HEK293 (cell line): ENCODE measurements at regions not wholly inside any gene's neighbourhood (a gene's known extent, or its start where the extent isn't known, plus 50 kb on each side); places are given as distances from the start of the nearest gene placed in this dataset.

ENCODE experiments used
- CTCF ChIA-PET: fragments of 350-600 bp; formaldehyde crosslinking; extraction: SDS; loops from one replicate; lab custom pipeline; 2021; ENCODE audit warnings: antibody characterized with exemption; lab: Yijun Ruan, JAX
- POLR2A ChIA-PET: fragments of 300-600 bp; formaldehyde crosslinking; extraction: SDS; loops from one replicate; lab custom pipeline; 2020; ENCODE audit warnings: antibody characterized with exemption, inconsistent platforms; lab: Yijun Ruan, JAX
- H3K27ac ChIP-seq: fragments of 200-500 bp; sonication (Bioruptor generic); 2 replicates; pipeline ENCODE4 v1.5.1; 2014; ENCODE audit warnings: low read depth, low read length, control low read depth, inconsistent platforms; ENCODE audit errors: extremely low read depth
- H3K36me3 ChIP-seq, 2 experiments: fragments of 200-500 bp in 1 of 2; sonication (Bioruptor generic) in 1 of 2; 1 replicate in 1 of 2; 2 replicates in 1 of 2; pipeline ENCODE4 v1.5.1; 2014 to 2017; ENCODE audit warnings: inconsistent platforms in 2 of 2, low read length in 2 of 2; ENCODE audit not compliant: control insufficient read depth in 2 of 2, insufficient read depth in 1 of 2
- H3K4me1 ChIP-seq: fragments of 200-500 bp; sonication (Bioruptor generic); 2 replicates; pipeline ENCODE4 v1.5.1; 2014; ENCODE audit warnings: mild to moderate bottlenecking, low read length, inconsistent platforms; ENCODE audit not compliant: control insufficient read depth, insufficient read depth
- H3K4me3 ChIP-seq: 2 replicates; pipeline ENCODE4 v1.5.1; 2011; ENCODE audit warnings: low read depth, mild to moderate bottlenecking, control low read depth, low read length, moderate library complexity
- H3K9me3 ChIP-seq: fragments of 200-500 bp; sonication (Bioruptor generic); 2 replicates; pipeline ENCODE4 v1.5.1; 2014; ENCODE audit warnings: low read depth, low read length, inconsistent platforms; ENCODE audit not compliant: control insufficient read depth, insufficient read depth
- ELK4 ChIP-seq: IDR thresholded peaks from 2 replicates; pipeline ENCODE4 v1.6.1; 2011; ENCODE audit warnings: mild to moderate bottlenecking, low read depth, low read length, borderline replicate concordance
- FEZF1 ChIP-seq: fragments of 450-650 bp; formaldehyde crosslinking; IDR thresholded peaks from 2 replicates; pipeline ENCODE4 v1.5.1; 2016; ENCODE audit warnings: missing biosample characterization, missing genetic modification characterization
- MYNN ChIP-seq: fragments of 450-650 bp; formaldehyde crosslinking; IDR thresholded peaks from 2 replicates; pipeline ENCODE4 v1.5.1; 2016; ENCODE audit warnings: missing biosample characterization, missing genetic modification characterization, borderline replicate concordance
- OVOL3 ChIP-seq: fragments of 450-650 bp; formaldehyde crosslinking; IDR thresholded peaks from 2 replicates; pipeline ENCODE4 v1.5.1; 2016; ENCODE audit warnings: missing biosample characterization, missing genetic modification characterization
- TSHZ1 ChIP-seq: fragments of 450-650 bp; formaldehyde crosslinking; IDR thresholded peaks from 2 replicates; pipeline ENCODE4 v1.5.1; 2016; ENCODE audit warnings: missing biosample characterization, missing genetic modification characterization, borderline replicate concordance
- ZBTB20 ChIP-seq: fragments of 450-650 bp; formaldehyde crosslinking; IDR thresholded peaks from 2 replicates; pipeline ENCODE4 v1.5.1; 2016; ENCODE audit warnings: missing biosample characterization, missing genetic modification characterization
- ZBTB8A ChIP-seq: fragments of 450-650 bp; formaldehyde crosslinking; IDR thresholded peaks from 2 replicates; pipeline ENCODE4 v1.5.1; 2016; ENCODE audit warnings: missing biosample characterization, missing genetic modification characterization
- ZFP69B ChIP-seq: fragments of 450-650 bp; formaldehyde crosslinking; IDR thresholded peaks from 2 replicates; pipeline ENCODE4 v1.5.1; 2016; ENCODE audit warnings: missing biosample characterization, missing genetic modification characterization
- ZNF132 ChIP-seq: fragments of 450-650 bp; formaldehyde crosslinking; IDR thresholded peaks from 2 replicates; pipeline ENCODE4 v1.5.1; 2017; ENCODE audit warnings: missing biosample characterization, missing genetic modification characterization, borderline replicate concordance
- ZNF140 ChIP-seq: fragments of 450-650 bp; formaldehyde crosslinking; IDR thresholded peaks from 2 replicates; pipeline ENCODE4 v1.5.1; 2016; ENCODE audit warnings: missing biosample characterization, missing genetic modification characterization
- ZNF19 ChIP-seq: fragments of 450-650 bp; formaldehyde crosslinking; IDR thresholded peaks from 2 replicates; pipeline ENCODE4; 2016; ENCODE audit warnings: missing biosample characterization, missing genetic modification characterization, low read depth
- ZNF266 ChIP-seq: fragments of 450-650 bp; formaldehyde crosslinking; IDR thresholded peaks from 2 replicates; pipeline ENCODE4 v1.5.1; 2016; ENCODE audit warnings: missing biosample characterization, missing genetic modification characterization, low read depth
- ZNF324 ChIP-seq: fragments of 450-650 bp; formaldehyde crosslinking; IDR thresholded peaks from 2 replicates; pipeline ENCODE4 v1.5.1; 2016; ENCODE audit warnings: missing biosample characterization, missing genetic modification characterization
- ZNF335 ChIP-seq: fragments of 450-650 bp; formaldehyde crosslinking; conservative IDR thresholded peaks from 2 replicates; pipeline ENCODE4 v1.5.1; 2016; ENCODE audit warnings: missing biosample characterization, missing genetic modification characterization
- ZNF350 ChIP-seq: fragments of 450-650 bp; formaldehyde crosslinking; IDR thresholded peaks from 2 replicates; pipeline ENCODE4 v1.5.0; 2017; ENCODE audit warnings: missing biosample characterization, mild to moderate bottlenecking, missing genetic modification characterization
- ZNF394 ChIP-seq: fragments of 450-650 bp; formaldehyde crosslinking; IDR thresholded peaks from 2 replicates; pipeline ENCODE4 v1.5.1; 2016; ENCODE audit warnings: missing biosample characterization, missing genetic modification characterization, mild to moderate bottlenecking, moderate library complexity, borderline replicate concordance
- ZNF426 ChIP-seq: fragments of 450-650 bp; formaldehyde crosslinking; IDR thresholded peaks from 2 replicates; pipeline ENCODE4 v1.5.1; 2017; ENCODE audit warnings: missing biosample characterization, missing genetic modification characterization, mild to moderate bottlenecking, inconsistent platforms, moderate library complexity
- ZNF433 ChIP-seq: fragments of 450-650 bp; formaldehyde crosslinking; IDR thresholded peaks from 2 replicates; pipeline ENCODE4 v1.5.1; 2016; ENCODE audit warnings: missing biosample characterization, missing genetic modification characterization, low read depth
- ZNF488 ChIP-seq: fragments of 450-650 bp; formaldehyde crosslinking; IDR thresholded peaks from 2 replicates; pipeline ENCODE4 v1.5.1; 2016; ENCODE audit warnings: missing biosample characterization, missing genetic modification characterization
- ZNF510 ChIP-seq: fragments of 450-650 bp; formaldehyde crosslinking; IDR thresholded peaks from 2 replicates; pipeline ENCODE4 v1.5.1; 2018; ENCODE audit warnings: mild to moderate bottlenecking, missing genetic modification characterization, missing biosample characterization; ENCODE audit not compliant: insufficient replicate concordance
- ZNF518A ChIP-seq: fragments of 450-650 bp; formaldehyde crosslinking; conservative IDR thresholded peaks from 2 replicates; pipeline ENCODE4 v1.5.1; 2016; ENCODE audit warnings: low read depth, missing biosample characterization, missing genetic modification characterization
- ZNF555 ChIP-seq: fragments of 450-650 bp; formaldehyde crosslinking; conservative IDR thresholded peaks from 2 replicates; pipeline ENCODE4 v1.5.1; 2017; ENCODE audit warnings: missing biosample characterization, mild to moderate bottlenecking, missing genetic modification characterization, inconsistent platforms
- ZNF623 ChIP-seq: fragments of 450-650 bp; formaldehyde crosslinking; IDR thresholded peaks from 2 replicates; pipeline ENCODE4 v1.5.1; 2016; ENCODE audit warnings: missing biosample characterization, missing genetic modification characterization
- ZNF654 ChIP-seq: fragments of 450-650 bp; formaldehyde crosslinking; IDR thresholded peaks from 2 replicates; pipeline ENCODE4 v1.5.1; 2016; ENCODE audit warnings: low read depth, missing biosample characterization, missing genetic modification characterization
- ZNF677 ChIP-seq: fragments of 450-650 bp; IDR thresholded peaks from 2 replicates; pipeline ENCODE4 v1.5.0; 2018; ENCODE audit warnings: missing biosample characterization, mild to moderate bottlenecking, missing genetic modification characterization, moderate library complexity
- ZSCAN18 ChIP-seq: fragments of 450-650 bp; formaldehyde crosslinking; IDR thresholded peaks from 2 replicates; pipeline ENCODE4 v1.5.1; 2016; ENCODE audit warnings: missing biosample characterization, missing genetic modification characterization
- ZXDB ChIP-seq: fragments of 450-650 bp; formaldehyde crosslinking; IDR thresholded peaks from 2 replicates; pipeline ENCODE4 v1.5.1; 2016; ENCODE audit warnings: missing biosample characterization, missing genetic modification characterization

- peak; percentile 47; the same call in 1 of the 2 replicates for TF ChIP-seq ZNF140 (tag by site-specific recombination)
- peak; percentile 43; the same call in 1 of the 2 replicates for TF ChIP-seq ZNF623 (tag by site-specific recombination)
- no peak for TF ChIP-seq FEZF1
- TF ChIP-seq ZNF426 (tag by site-specific recombination) = peak; percentile 71
- peak; percentile 58; the same call in 1 of the 2 replicates for TF ChIP-seq ZBTB8A
- peak; percentile 69 for TF ChIP-seq ZNF555 (tag by site-specific recombination)
- TF ChIP-seq ZXDB (tag by site-specific recombination) = peak; percentile 51; the same call in 1 of the 2 replicates
- TF ChIP-seq ZNF510 = no peak
- peak; percentile 23; the same call in 1 of the 2 replicates for TF ChIP-seq ZNF654 (tag by site-specific recombination)
- TF ChIP-seq ZNF518A = peak; percentile 72
- peak; percentile 81 for TF ChIP-seq ZNF394
Observed at GRCh38 chr12:74910831-74911230, 298.8 kb downstream of the KCNC2 start (continued).

GRCh38 chr12:74914378-74914777, 295.3 kb downstream of the KCNC2 start:
- Histone ChIP-seq H3K36me3 (no peaks in the 10 kb centered on the region), H3K4me3 (no peak overlapping the region), H3K9me3 (no peaks in the 10 kb centered on the region), H3K27ac (no peak overlapping the region), H3K4me1 (no peaks in the 10 kb centered on the region)
- ChIA-PET POLR2A (no interaction called here), CTCF (no interaction called here)
- TF ChIP-seq ZNF132 (no peak), ZNF266 (tag by site-specific recombination) (no peak), ZFP69B (tag by site-specific recombination) (no peak), ZSCAN18 (tag by site-specific recombination) (no peak), ZNF488 (tag by site-specific recombination) (no peak), ELK4 (no peak), ZNF324 (no peak), TSHZ1 (no peak), ZNF350 (no peak), ZNF19 (tag by site-specific recombination) (no peak), ZBTB20 (tag by site-specific recombination) (no peak), MYNN (no peak), ZNF433 (no peak), ZNF677 (tag by site-specific recombination) (no peak), ZNF335 (tag by site-specific recombination) (no peak), OVOL3 (no peak)
